Loucy (cell line): ENCODE measurements at regions not wholly inside any gene's neighbourhood (a gene's known extent, or its start where the extent isn't known, plus 50 kb on each side); places are given as distances from the start of the nearest gene placed in this dataset.

Experiments
- CTCF ChIP-seq: fragments of 200-600 bp; sonication (generic); conservative IDR thresholded peaks from 2 replicates; pipeline ENCODE4 v1.5.1; 2014; ENCODE audit warnings: mild to moderate bottlenecking, antibody characterized with exemption, low read length
- EZH2phosphoT487 ChIP-seq: fragments of 200-600 bp; IDR thresholded peaks from 2 replicates; pipeline ENCODE4 v1.6.1; 2018; ENCODE audit warnings: antibody characterized with exemption, mild to moderate bottlenecking, moderate library complexity, borderline replicate concordance

DNA sequence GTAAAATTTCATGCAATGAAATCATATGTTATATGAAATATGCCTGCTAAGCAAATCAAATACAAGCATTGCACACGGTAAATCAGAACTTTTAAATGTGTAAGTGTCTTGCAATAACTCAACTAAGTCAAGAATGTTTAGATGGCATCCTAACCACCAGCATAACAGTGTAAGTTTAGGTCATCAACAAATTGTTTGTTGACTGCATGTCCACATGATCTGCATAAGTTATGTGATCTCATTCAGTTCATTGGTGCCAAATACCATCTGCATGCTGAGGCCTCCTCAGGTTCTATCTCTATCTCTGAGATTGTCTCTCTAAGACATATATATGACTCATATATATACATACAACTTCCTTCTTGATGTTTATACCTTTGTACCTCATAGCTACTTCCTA lies 159.6 kb upstream of the STK32A start:
- TF ChIP-seq CTCF (no peak), EZH2phosphoT487 (no peak)
